ENCODE measurements at regions not wholly inside any gene's neighbourhood (a gene's known extent, or its start where the extent isn't known, plus 50 kb on each side); places are given as distances from the start of the nearest gene placed in this dataset.

GRCh38 chr5:143561219-143561618, 157.7 kb upstream of the NR3C1 start:
- DNase-seq (ENCODE audit: low spot score), result no peak

- DNase-seq (ENCODE audit: low spot score), result no peak
Measured at GRCh38 chr5:143560378-143560777, 156.9 kb upstream of the NR3C1 start.

- no peak for DNase-seq (ENCODE audit: low spot score)
Measured at GRCh38 chr5:143559586-143560109, 156.2 kb upstream of the NR3C1 start.

- DNase-seq (ENCODE audit: low spot score), result no peak
Measured at GRCh38 chr5:143558048-143558447, 154.6 kb upstream of the NR3C1 start.

- DNase-seq (ENCODE audit: low spot score), result no peak
Measured at GRCh38 chr5:143557061-143557818, 153.8 kb upstream of the NR3C1 start.

GRCh38 chr5:143554918-143555477, 151.5 kb upstream of the NR3C1 start:
- no peak for DNase-seq (ENCODE audit: low spot score)

GRCh38 chr5:143554187-143554717, 150.8 kb upstream of the NR3C1 start:
- DNase-seq (ENCODE audit: low spot score), result no peak

- DNase-seq (ENCODE audit: low spot score), result no peak
Measured at GRCh38 chr5:143552680-143553079, 149.2 kb upstream of the NR3C1 start.

- no peak for DNase-seq (ENCODE audit: low spot score)
Measured at GRCh38 chr5:143551820-143552251, 148.3 kb upstream of the NR3C1 start.

- no peak for DNase-seq (ENCODE audit: low spot score)
Measured at GRCh38 chr5:143550986-143551630, 147.6 kb upstream of the NR3C1 start.

GRCh38 chr5:143547342-143547741, 143.9 kb upstream of the NR3C1 start:
- DNase-seq (ENCODE audit: low spot score), result no peak

- no peak for DNase-seq (ENCODE audit: low spot score)
Measured at GRCh38 chr5:143546394-143546793, 142.9 kb upstream of the NR3C1 start.

- DNase-seq (ENCODE audit: low spot score), result no peak
Measured at GRCh38 chr5:143544606-143545005, 141.1 kb upstream of the NR3C1 start.

- DNase-seq (ENCODE audit: low spot score), result no peak
Measured at GRCh38 chr5:143543358-143544255, 140.1 kb upstream of the NR3C1 start.

- DNase-seq (ENCODE audit: low spot score), result no peak
Measured at GRCh38 chr5:143542798-143543144, 139.3 kb upstream of the NR3C1 start.

GRCh38 chr5:143541943-143542797, 138.7 kb upstream of the NR3C1 start:
- DNase-seq (ENCODE audit: low spot score), result no peak

GRCh38 chr5:143539742-143540141, 136.3 kb upstream of the NR3C1 start:
- DNase-seq (ENCODE audit: low spot score), result no peak

- no peak for DNase-seq (ENCODE audit: low spot score)
Measured at GRCh38 chr5:143537056-143537455, 133.6 kb upstream of the NR3C1 start.

GRCh38 chr5:143536364-143536763, 132.9 kb upstream of the NR3C1 start:
- no peak for DNase-seq (ENCODE audit: low spot score)

GRCh38 chr5:143534761-143535154, 131.3 kb upstream of the NR3C1 start:
- DNase-seq (ENCODE audit: low spot score), result no peak
